NCI-H82 (cell line): ENCODE measurements at regions not wholly inside any gene's neighbourhood (a gene's known extent, or its start where the extent isn't known, plus 50 kb on each side); places are given as distances from the start of the nearest gene placed in this dataset.
A peak's percentile ranks its signal among the peaks of the same experiment; 100 is the strongest.

Experiments used
- DNase-seq: peaks from one replicate; lab custom pipeline; 2025; lab: John Stamatoyannopoulos, UW

- peak; percentile 20 for DNase-seq
These were observed 582.6 kb downstream of the SOX6 start for GRCh38 chr11:15773476-15774387.

GRCh38 chr11:15774388-15774939, 581.9 kb downstream of the SOX6 start:
- no peak for DNase-seq

- DNase-seq: peak; percentile 25
These were observed 581.3 kb downstream of the SOX6 start for GRCh38 chr11:15775015-15775541.

DNA sequence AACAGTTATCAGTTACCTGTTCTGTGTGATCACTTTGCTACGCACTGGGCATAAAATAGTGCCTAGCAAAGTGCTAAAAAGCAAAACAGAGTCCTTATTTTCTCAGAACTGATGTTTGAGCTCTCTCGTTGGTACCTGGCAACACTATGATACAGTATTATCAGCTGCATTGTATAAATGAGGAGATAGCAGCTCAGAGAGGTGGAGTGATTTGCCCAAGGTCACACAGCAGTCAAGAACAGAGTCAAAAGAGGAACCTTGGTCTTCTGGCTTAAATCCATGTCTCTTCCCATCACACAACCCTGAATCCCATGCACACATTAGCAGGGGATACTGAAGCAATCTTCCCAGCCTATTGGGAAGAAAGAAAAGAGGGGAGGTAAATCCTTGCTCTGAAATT, 580.5 kb downstream of the SOX6 start:
- no peak for DNase-seq

GRCh38 chr11:15776366-15776765, 580.0 kb downstream of the SOX6 start:
- DNase-seq: no peak

GRCh38 chr11:15779518-15779917, 576.8 kb downstream of the SOX6 start:
- no peak for DNase-seq

GRCh38 chr11:15780382-15780781, 576.0 kb downstream of the SOX6 start:
- DNase-seq: no peak

DNA sequence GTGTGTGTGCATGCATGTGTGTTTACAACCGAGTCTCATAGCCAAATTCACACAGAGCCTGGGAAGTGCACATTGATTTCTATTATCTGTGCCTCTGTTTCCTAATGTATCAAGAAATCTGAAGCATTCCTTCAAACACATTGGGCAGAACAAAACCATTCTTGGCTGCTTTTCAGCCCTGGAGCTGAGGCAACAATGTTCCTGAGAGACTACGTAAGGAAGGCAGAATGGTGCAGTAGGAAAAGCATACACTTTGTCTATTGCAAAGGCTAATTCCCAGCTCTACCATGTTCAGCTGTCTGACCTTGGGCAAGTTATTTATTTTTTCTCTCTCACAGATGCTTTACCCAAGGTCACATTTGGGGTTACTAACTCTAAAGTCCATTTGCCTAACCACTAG, 575.5 kb downstream of the SOX6 start:
- no peak for DNase-seq

DNA sequence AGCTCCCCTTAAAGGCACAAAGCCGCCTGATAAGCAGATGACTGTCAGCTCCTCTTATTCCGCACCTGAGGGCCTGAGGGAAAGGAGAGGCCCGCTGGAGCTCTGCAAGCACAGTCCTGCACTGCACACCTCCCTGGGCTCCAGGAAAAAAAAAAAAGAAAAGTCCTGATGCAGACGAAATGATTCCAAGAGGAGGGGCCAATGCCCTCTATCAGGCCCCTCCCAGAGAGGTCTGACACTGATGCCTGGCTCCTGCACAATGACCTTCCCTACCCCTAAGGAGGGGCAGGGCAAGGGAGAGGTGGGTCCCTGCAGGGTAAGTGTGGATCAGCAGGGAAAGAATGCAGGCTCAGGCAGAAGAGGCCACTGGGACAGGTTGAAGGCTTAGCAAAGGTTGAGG, 572.7 kb downstream of the SOX6 start:
- DNase-seq: no peak

DNA sequence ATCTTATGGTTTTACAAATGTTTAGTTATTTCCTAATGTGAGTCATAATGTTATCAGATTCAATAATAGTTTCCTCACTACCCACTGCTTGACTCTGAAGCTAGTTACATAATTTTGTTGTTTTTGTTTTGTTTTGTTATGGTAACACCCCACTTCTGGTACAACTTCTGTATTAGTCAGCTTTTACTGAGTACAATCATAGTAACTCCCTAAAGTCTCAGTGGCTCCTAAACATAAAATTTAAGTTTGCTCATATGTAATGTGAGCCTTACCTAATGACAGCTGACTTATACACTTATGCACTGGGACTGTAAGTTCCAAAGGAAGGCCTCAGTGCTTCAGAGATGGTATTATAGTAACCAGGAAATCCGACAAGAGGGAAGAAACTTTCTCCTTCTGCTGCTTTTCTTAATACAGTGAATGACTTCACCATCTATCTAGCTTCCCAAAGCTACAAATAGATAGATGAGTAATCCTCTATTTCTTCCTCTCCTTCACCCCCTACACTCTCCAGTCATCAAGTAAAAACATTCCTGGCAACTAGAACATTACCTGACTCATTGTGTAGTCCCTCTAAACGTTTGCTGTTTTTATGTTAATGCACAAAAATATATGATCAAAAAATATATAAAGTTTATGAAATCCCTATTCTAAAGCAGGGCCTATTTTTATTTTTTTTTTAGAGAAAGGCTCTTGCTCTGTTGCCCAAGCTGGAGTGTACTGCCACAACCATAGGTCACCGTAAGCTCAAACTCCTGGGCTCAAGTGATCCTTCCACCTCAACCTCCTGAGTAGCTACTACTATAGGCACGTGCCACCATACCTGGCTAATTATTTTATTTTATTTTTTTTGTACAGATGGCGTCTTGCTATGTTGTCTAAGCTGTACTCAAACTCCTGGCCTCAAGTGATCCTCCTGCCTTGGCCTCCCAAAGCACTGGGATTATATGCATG, 563.0 kb downstream of the SOX6 start:
- DNase-seq: no peak

DNA sequence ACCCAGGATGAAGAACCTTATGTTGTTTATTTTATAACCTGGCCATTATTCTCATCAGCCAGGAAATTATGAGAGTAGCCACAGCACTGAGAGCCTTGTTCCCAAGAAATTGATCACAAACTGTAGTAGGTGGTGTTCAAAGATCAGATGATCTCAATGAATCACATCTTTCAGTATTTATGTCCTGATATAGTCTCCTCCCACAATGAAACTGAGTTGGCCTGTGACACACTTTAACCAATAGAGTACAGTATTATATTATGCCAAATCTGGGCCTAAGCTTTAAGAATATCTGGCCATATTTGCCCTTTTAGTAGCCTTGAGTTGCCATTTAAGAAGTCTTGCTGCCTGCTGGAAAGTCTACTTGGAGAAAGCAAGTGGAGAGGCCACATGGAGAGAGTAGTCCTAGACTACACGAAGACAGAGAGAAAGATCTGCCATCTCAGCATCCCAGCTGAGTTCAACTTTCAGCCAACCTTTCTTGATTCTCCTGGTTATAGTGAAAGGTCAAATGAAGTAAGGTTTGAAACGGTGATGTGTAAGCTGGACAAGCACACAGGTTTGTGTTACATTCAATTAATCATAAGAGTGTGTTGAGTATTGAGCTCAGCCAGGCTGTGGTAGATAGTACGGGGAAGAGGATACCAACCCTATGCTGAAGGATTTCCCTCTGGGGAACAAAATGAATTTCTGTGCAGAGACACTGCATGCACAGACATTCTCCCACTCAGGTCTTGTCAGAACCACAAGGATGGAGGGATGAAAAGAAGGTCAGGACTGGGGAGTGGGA, 561.8 kb downstream of the SOX6 start:
- no peak for DNase-seq

GRCh38 chr11:15795378-15795777, 561.0 kb downstream of the SOX6 start:
- no peak for DNase-seq

- no peak for DNase-seq
These were observed 556.1 kb downstream of the SOX6 start for GRCh38 chr11:15800111-15800800.

DNA sequence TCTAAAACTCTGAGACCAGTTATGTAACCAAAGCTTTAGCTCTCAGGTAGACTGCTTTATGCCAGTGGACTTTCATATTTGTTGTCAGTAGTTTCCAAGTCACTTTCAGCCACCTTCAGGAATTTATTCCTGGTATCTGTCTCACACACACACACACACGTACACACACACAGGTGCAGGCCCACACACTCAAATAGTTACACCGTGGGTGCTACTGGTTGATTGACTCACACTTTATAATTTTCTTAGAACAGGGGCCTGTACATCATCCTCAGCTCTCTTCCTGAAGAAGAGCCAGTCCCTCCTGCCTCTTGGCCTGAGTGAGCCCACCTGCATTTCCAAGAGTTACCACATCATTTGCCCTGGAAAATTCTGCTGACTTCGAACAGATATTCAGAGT, 555.2 kb downstream of the SOX6 start:
- no peak for DNase-seq

DNA sequence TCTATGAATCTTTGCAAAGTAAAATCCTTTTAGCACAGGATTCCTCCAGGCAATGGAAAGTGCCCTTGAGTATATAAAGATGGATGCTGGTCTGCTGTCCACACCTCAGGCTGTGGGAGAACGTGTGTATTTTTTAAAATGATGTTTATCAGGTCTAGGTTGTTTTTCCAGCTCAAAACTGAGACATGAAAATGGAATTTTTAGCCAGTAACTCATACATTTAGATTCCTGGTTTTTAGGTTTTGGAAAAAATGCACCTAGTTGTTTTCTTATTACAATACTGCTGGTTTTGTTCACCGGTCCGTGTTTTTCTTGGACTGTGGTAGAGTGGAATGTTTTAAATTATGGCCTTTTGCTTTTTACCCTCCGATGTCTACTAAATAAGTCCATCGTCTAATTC, 554.7 kb downstream of the SOX6 start:
- no peak for DNase-seq

- no peak for DNase-seq
These were observed 550.6 kb downstream of the SOX6 start for GRCh38 chr11:15805726-15806125.

GRCh38 chr11:15806217-15806616, 550.1 kb downstream of the SOX6 start:
- no peak for DNase-seq

GRCh38 chr11:15807827-15808226, 548.5 kb downstream of the SOX6 start:
- DNase-seq: no peak

DNA sequence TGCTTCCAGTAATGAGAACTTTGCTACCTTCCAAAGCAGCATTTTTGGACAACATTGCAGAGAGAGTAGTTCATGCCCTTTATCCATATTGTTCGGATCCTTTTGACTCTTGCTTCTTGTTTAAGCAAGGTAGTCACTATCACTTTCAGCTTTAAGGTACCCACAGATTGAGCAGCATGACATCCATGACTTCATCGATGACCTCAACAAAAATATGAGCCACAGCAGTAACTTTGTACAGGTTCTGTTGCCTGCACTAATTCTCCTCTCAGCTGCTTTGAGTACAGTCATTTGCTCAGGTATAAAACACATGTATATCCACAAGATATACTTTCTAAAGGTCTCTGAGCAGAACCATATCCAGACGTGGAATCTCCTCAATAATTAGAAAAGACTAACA, 546.3 kb downstream of the SOX6 start:
- no peak for DNase-seq

GRCh38 chr11:15810525-15810924, 545.8 kb downstream of the SOX6 start:
- DNase-seq: no peak
